Upper lobe of left lung (tissue), 4 donors: ENCODE measurements at regions not wholly inside any gene's neighbourhood (a gene's known extent, or its start where the extent isn't known, plus 50 kb on each side); places are given as distances from the start of the nearest gene placed in this dataset.

Source experiments
- EP300 ChIP-seq, 4 donors: sonication (generic); formaldehyde crosslinking; IDR thresholded peaks; one replicate each; pipeline ENCODE4 v1.5.1; 2017; ENCODE audit warnings: antibody characterized with exemption in 4 of 4, control low read depth in 2 of 4
- POLR2A ChIP-seq, 4 donors: fragments of 450-650 bp; IDR thresholded peaks; one replicate each; pipeline ENCODE4 v1.5.1; 2016 to 2017; ENCODE audit warnings: antibody characterized with exemption in 4 of 4, mild to moderate bottlenecking in 2 of 4
- TF ChIP-seq, protein P1 (sequence below), 6 experiments: fragments of 450-650 bp in 4 of 6; fragments of 200-600 bp in 2 of 6; sonication (generic) in 2 of 6; IDR thresholded peaks; one replicate each; pipeline ENCODE4 v1.5.1; 2016 to 2019; ENCODE audit warnings: antibody characterized with exemption in 6 of 6

DNA sequence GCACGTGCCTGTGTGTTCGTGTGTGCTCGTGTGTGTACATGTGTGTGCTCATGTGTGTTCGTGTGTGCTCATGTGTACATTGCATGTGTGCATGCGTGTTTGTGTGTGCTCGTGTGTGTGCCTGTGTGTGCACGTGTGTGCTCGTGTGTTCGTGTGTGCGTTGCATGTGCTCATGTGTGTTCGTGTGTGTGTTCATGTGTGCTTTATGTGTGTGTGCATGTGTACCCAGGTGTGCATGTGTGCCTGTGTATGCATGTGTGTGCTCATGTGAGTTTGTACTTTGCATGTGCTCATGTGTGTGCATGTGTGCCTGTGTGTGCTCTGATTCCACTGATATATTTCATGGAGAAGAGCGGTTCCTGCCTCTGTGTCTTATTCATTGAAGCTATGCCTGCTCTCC, 265.5 kb downstream of the FOXL1 start:
- TF ChIP-seq, protein P1, sequence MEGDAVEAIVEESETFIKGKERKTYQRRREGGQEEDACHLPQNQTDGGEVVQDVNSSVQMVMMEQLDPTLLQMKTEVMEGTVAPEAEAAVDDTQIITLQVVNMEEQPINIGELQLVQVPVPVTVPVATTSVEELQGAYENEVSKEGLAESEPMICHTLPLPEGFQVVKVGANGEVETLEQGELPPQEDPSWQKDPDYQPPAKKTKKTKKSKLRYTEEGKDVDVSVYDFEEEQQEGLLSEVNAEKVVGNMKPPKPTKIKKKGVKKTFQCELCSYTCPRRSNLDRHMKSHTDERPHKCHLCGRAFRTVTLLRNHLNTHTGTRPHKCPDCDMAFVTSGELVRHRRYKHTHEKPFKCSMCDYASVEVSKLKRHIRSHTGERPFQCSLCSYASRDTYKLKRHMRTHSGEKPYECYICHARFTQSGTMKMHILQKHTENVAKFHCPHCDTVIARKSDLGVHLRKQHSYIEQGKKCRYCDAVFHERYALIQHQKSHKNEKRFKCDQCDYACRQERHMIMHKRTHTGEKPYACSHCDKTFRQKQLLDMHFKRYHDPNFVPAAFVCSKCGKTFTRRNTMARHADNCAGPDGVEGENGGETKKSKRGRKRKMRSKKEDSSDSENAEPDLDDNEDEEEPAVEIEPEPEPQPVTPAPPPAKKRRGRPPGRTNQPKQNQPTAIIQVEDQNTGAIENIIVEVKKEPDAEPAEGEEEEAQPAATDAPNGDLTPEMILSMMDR (IDR thresholded peaks at IDR 0.05), result no peak
- TF ChIP-seq POLR2A (IDR thresholded peaks at IDR 0.05), result no peak
- no peak for TF ChIP-seq EP300 (IDR thresholded peaks at IDR 0.05)
